H9 (cell line): ENCODE measurements at regions not wholly inside any gene's neighbourhood (a gene's known extent, or its start where the extent isn't known, plus 50 kb on each side); places are given as distances from the start of the nearest gene placed in this dataset.

Source experiments
- DNase-seq: peaks from one replicate; pipeline ENCODE4 v3.0.0-alpha.2; 2017
- H2AFZ ChIP-seq: one replicate; pipeline ENCODE4 v1.6.1; 2013; ENCODE audit warnings: mild to moderate bottlenecking, low read length, control low read depth, moderate library complexity
- H2AK5ac ChIP-seq: 2 replicates; pipeline ENCODE4 v1.6.1; 2013; ENCODE audit warnings: low read length, control low read depth, mixed read lengths; ENCODE audit not compliant: insufficient read length
- H2BK120ac ChIP-seq: one replicate; pipeline ENCODE4 v1.6.1; 2013; ENCODE audit warnings: low read depth, mild to moderate bottlenecking, low read length, control low read depth, inconsistent platforms; ENCODE audit not compliant: poor library complexity, severe bottlenecking
- H2BK12ac ChIP-seq: 2 replicates; pipeline ENCODE4 v1.6.1; 2013; ENCODE audit warnings: low read length, control low read depth, mixed read lengths, low read depth; ENCODE audit not compliant: insufficient read length
- H2BK15ac ChIP-seq: 2 replicates; pipeline ENCODE4 v1.6.1; 2013; ENCODE audit warnings: low read depth, low read length, control low read depth
- H2BK20ac ChIP-seq: one replicate; pipeline ENCODE4 v1.6.1; 2013; ENCODE audit warnings: low read depth, mild to moderate bottlenecking, low read length, control low read depth, inconsistent platforms; ENCODE audit not compliant: poor library complexity, severe bottlenecking
- H2BK5ac ChIP-seq: 2 replicates; pipeline ENCODE4 v1.6.1; 2013; ENCODE audit warnings: low read length, control low read depth, mixed read lengths; ENCODE audit not compliant: insufficient read length
- H3K14ac ChIP-seq: 2 replicates; pipeline ENCODE4 v1.6.1; 2013; ENCODE audit warnings: low read length, control low read depth; ENCODE audit not compliant: insufficient read depth
- H3K18ac ChIP-seq: 2 replicates; pipeline ENCODE4 v1.6.1; 2013; ENCODE audit warnings: low read depth, mild to moderate bottlenecking, mixed read lengths, low read length, control low read depth; ENCODE audit not compliant: insufficient read length
- H3K23ac ChIP-seq: 2 replicates; pipeline ENCODE4 v1.6.1; 2013; ENCODE audit warnings: low read length, control low read depth, mixed read lengths, low read depth; ENCODE audit not compliant: insufficient read length
- H3K23me2 ChIP-seq: 2 replicates; pipeline ENCODE4 v1.6.1; 2013; ENCODE audit warnings: low read depth, mild to moderate bottlenecking, mixed read lengths, low read length, control low read depth; ENCODE audit not compliant: insufficient read length, poor library complexity, severe bottlenecking
- H3K27ac ChIP-seq: 2 replicates; pipeline ENCODE4 v1.5.1; 2013; ENCODE audit warnings: low read length, control low read depth, mixed read lengths, low read depth; ENCODE audit not compliant: insufficient read length
- H3K27me3 ChIP-seq: 2 replicates; pipeline ENCODE4 v1.6.1; 2013; ENCODE audit warnings: low read length, control low read depth, inconsistent platforms; ENCODE audit not compliant: insufficient read depth
- H3K4ac ChIP-seq: 2 replicates; pipeline ENCODE4 v1.6.1; 2013; ENCODE audit warnings: low read depth, mild to moderate bottlenecking, control low read depth, inconsistent platforms, low read length, moderate library complexity
- H3K4me1 ChIP-seq: 2 replicates; pipeline ENCODE4 v1.6.1; 2013; ENCODE audit warnings: low read length, control low read depth, inconsistent platforms; ENCODE audit not compliant: insufficient read depth
- H3K4me2 ChIP-seq: 2 replicates; pipeline ENCODE4 v1.6.1; 2013; ENCODE audit warnings: low read length, control low read depth, mixed read lengths; ENCODE audit not compliant: insufficient read length, insufficient read depth
- H3K56ac ChIP-seq: 2 replicates; pipeline ENCODE4 v1.6.1; 2013; ENCODE audit warnings: low read depth, mild to moderate bottlenecking, mixed read lengths, low read length, control low read depth; ENCODE audit not compliant: insufficient read length
- H3K79me1 ChIP-seq: 2 replicates; pipeline ENCODE4 v1.6.1; 2013; ENCODE audit warnings: low read depth, mild to moderate bottlenecking, moderate library complexity, low read length, control low read depth, inconsistent platforms; ENCODE audit not compliant: insufficient read depth, poor library complexity, severe bottlenecking
- H3K79me2 ChIP-seq: 2 replicates; pipeline ENCODE4 v1.6.1; 2013; ENCODE audit warnings: low read length, control low read depth, inconsistent platforms; ENCODE audit not compliant: insufficient read depth
- H3K9ac ChIP-seq: 2 replicates; pipeline ENCODE4 v1.6.1; 2013; ENCODE audit warnings: low read length, control low read depth, mixed read lengths; ENCODE audit not compliant: insufficient read length; ENCODE audit errors: extremely low read depth
- H3K9me3 ChIP-seq: one replicate; pipeline ENCODE4 v1.6.1; 2013; ENCODE audit warnings: low read depth, low read length, inconsistent platforms; ENCODE audit not compliant: control insufficient read depth
- H3T11ph ChIP-seq: one replicate; pipeline ENCODE4 v1.6.1; 2013; ENCODE audit warnings: mild to moderate bottlenecking, low read length, control low read depth, inconsistent platforms
- H4K20me1 ChIP-seq: one replicate; pipeline ENCODE4 v1.6.1; 2013; ENCODE audit not compliant: control insufficient read depth, insufficient read length, insufficient read depth
- H4K5ac ChIP-seq: 2 replicates; pipeline ENCODE4 v1.6.1; 2013; ENCODE audit warnings: low read depth, mild to moderate bottlenecking, mixed read lengths, low read length, control low read depth; ENCODE audit not compliant: insufficient read length
- H4K8ac ChIP-seq: replicated peaks from 2 replicates; pipeline ENCODE4 v1.6.1; 2013; ENCODE audit warnings: low read length, control low read depth, mixed read lengths, low read depth; ENCODE audit not compliant: insufficient read length
- H4K91ac ChIP-seq: 2 replicates; pipeline ENCODE4 v1.6.1; 2013; ENCODE audit warnings: low read depth, mild to moderate bottlenecking, moderate library complexity, mixed read lengths, low read length, control low read depth; ENCODE audit not compliant: insufficient read length
- H3K27ac Mint-ChIP-seq, 3 experiments: 2 replicates in 2 of 3; 3 replicates in 1 of 3; pipeline ENCODE4 v1.8.0; 2020 to 2021; ENCODE audit warnings: mixed read lengths in 3 of 3, mild to moderate bottlenecking in 1 of 3, moderate library complexity in 1 of 3
- H3K27me3 Mint-ChIP-seq: 2 replicates; pipeline ENCODE4 v1.8.0; 2021; ENCODE audit warnings: low read depth, mild to moderate bottlenecking, moderate library complexity, mixed read lengths
- H3K36me3 Mint-ChIP-seq, 3 experiments: 2 replicates in 2 of 3; 3 replicates in 1 of 3; pipeline ENCODE4 v1.8.0; 2020 to 2021; ENCODE audit warnings: low read depth in 3 of 3, mixed read lengths in 3 of 3; ENCODE audit not compliant: insufficient read depth in 1 of 3
- H3K4me1 Mint-ChIP-seq, 2 experiments: 2 replicates each; pipeline ENCODE4 v1.8.0; 2020; ENCODE audit warnings: mixed read lengths in 2 of 2
- H3K4me3 Mint-ChIP-seq, 2 experiments: 2 replicates in 1 of 2; 3 replicates in 1 of 2; pipeline ENCODE4 v1.8.0; 2020 to 2021; ENCODE audit warnings: mild to moderate bottlenecking in 2 of 2, mixed read lengths in 2 of 2, moderate library complexity in 1 of 2
- H3K9me3 Mint-ChIP-seq, 2 experiments: 2 replicates in 1 of 2; 3 replicates in 1 of 2; pipeline ENCODE4 v1.8.0; 2020; ENCODE audit warnings: mild to moderate bottlenecking in 2 of 2, mixed read lengths in 2 of 2, moderate library complexity in 1 of 2
- CTCF ChIP-seq: fragments of 200-600 bp; sonication (generic); conservative IDR thresholded peaks from 3 replicates; pipeline ENCODE4 v1.8.0; 2021; ENCODE audit warnings: antibody characterized with exemption, mild to moderate bottlenecking
- WGBS: extraction: QIAGEN DNeasy Blood & Tissue Kit; methylation state at CpG from one replicate; pipeline ENCODE4 v1.1.7; 2013; ENCODE audit warnings: missing lambda C conversion rate, low lambda C conversion rate, mixed read lengths; ENCODE audit not compliant: insufficient read length; ENCODE audit errors: extremely low coverage; 5-methylcytosine and 5-hydroxymethylcytosine counted together

- TF ChIP-seq CTCF = no peak
- no peak overlapping the region for H4K91ac ChIP-seq
These were observed 191.7 kb upstream of the GBE1 start for GRCh38 chr3:81953111-81953510.

More at GRCh38 chr3:81953111-81953510, 191.7 kb upstream of the GBE1 start:
- Histone ChIP-seq H3K4me1 (no peaks in the 10 kb centered on the region; the same call in 1 of the 2 replicates), H3T11ph (no peak overlapping the region), H3K79me1 (no peaks in the 10 kb centered on the region), H2BK12ac (no peak overlapping the region), H4K20me1 (no peaks in the 10 kb centered on the region), H3K4me2 (no peak overlapping the region), H3K4ac (no peak overlapping the region), H2BK120ac (no peak overlapping the region), H3K18ac (no peak overlapping the region), H4K8ac (no peak overlapping the region), H3K23ac (no peak overlapping the region), H2BK15ac (no peak overlapping the region), H2AFZ (no peak overlapping the region), H2BK20ac (no peak overlapping the region), H3K14ac (no peak overlapping the region), H2BK5ac (no peak overlapping the region), H3K9ac (no peak overlapping the region), H3K56ac (no peak overlapping the region), H2AK5ac (no peak overlapping the region), H3K27me3 (no peaks in the 10 kb centered on the region), H3K9me3 (no peaks in the 10 kb centered on the region), H4K5ac (no peak overlapping the region), H3K23me2 (no peaks in the 10 kb centered on the region), H3K27ac (no peak overlapping the region), H3K79me2 (no peaks in the 10 kb centered on the region)
- no peak for DNase-seq
- Mint-ChIP-seq H3K27me3 (no peaks in the 10 kb centered on the region), H3K36me3 (no peaks in the 10 kb centered on the region), H3K4me3 (no peak overlapping the region), H3K9me3 (peaks cover 3 to 4% of the 10 kb centered on the region in 2 experiments; a peak in 2 of 5 replicates), H3K4me1 (peaks cover 3 to 7% of the 10 kb centered on the region in 2 experiments; a peak in 1 of 4 replicates), H3K27ac (no peak overlapping the region)
- WGBS = no CpG with 5 or more reads among the region's 5 CpGs
